ENCODE measurements at regions not wholly inside any gene's neighbourhood (a gene's known extent, or its start where the extent isn't known, plus 50 kb on each side); places are given as distances from the start of the nearest gene placed in this dataset.

DNA sequence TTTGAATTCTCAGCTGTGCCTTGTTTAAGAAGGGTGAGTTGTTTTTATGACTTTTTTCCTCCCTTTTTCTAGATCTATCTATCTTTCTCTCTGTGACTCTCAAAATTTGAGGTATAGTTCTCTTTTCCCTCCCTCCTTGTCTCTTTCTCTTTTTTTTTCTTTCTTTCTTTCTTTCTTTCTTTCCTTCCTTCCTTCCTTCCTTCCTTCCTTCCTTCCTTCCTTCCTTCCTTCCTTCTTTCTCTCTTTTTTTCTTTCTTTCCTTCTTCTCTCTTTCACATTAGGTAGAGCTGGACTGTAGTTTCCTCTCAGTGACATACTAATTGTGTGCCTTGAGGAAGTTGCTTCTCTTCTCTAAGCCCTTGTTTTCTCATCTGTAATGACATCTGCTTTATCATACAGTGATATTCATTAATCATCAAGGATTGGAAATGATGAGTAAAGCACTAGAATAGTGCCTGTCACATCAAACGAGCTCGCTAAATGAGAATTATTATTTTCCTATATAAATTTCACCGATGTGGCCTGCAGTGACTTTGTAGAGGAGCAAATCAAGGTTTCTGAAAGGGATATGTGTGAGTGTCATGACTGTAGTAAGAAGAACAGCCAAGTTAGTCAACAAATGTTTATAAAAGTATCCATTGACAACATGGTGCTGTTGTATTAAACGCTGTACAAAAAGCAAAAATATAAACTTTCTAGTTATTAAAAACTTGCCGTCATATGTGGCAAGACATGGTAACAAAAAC lies 78.9 kb upstream of the SLC38A2 start:
- TF ChIP-seq, protein P1, sequence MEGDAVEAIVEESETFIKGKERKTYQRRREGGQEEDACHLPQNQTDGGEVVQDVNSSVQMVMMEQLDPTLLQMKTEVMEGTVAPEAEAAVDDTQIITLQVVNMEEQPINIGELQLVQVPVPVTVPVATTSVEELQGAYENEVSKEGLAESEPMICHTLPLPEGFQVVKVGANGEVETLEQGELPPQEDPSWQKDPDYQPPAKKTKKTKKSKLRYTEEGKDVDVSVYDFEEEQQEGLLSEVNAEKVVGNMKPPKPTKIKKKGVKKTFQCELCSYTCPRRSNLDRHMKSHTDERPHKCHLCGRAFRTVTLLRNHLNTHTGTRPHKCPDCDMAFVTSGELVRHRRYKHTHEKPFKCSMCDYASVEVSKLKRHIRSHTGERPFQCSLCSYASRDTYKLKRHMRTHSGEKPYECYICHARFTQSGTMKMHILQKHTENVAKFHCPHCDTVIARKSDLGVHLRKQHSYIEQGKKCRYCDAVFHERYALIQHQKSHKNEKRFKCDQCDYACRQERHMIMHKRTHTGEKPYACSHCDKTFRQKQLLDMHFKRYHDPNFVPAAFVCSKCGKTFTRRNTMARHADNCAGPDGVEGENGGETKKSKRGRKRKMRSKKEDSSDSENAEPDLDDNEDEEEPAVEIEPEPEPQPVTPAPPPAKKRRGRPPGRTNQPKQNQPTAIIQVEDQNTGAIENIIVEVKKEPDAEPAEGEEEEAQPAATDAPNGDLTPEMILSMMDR (IDR thresholded peaks at IDR 0.05): no peak
- TF ChIP-seq POLR2A (IDR thresholded peaks at IDR 0.05): no peak

Measured in body of pancreas (tissue), 4 donors.